NOMO-1 treated with DMSO at 0.1 percent for 48 hours (cell line): ENCODE measurements at regions not wholly inside any gene's neighbourhood (a gene's known extent, or its start where the extent isn't known, plus 50 kb on each side); places are given as distances from the start of the nearest gene placed in this dataset.
"Not testable (repeated sequence)": the region's sequence is repeated elsewhere in the genome, so short reads cannot be mapped to it uniquely, and the experiment has no call there.

Experiments
- DNase-seq: peaks from one replicate; lab custom pipeline; 2025; ENCODE audit not compliant: unreplicated experiment; lab: John Stamatoyannopoulos, UW

GRCh38 chr11:27244900-27245299, 118.1 kb downstream of the CCDC34 start:
- no peak for DNase-seq

- DNase-seq, result no peak
These were observed 120.4 kb downstream of the CCDC34 start for GRCh38 chr11:27242591-27242990.

GRCh38 chr11:27241311-27242122, 121.5 kb downstream of the CCDC34 start:
- no peak for DNase-seq

GRCh38 chr11:27239305-27239942, 123.6 kb downstream of the CCDC34 start:
- DNase-seq, result no peak

GRCh38 chr11:27238811-27239210, 124.2 kb downstream of the CCDC34 start:
- no peak for DNase-seq

GRCh38 chr11:27237643-27238042, 125.4 kb downstream of the CCDC34 start:
- no peak for DNase-seq

- no peak for DNase-seq
These were observed 128.1 kb downstream of the CCDC34 start for GRCh38 chr11:27234961-27235360.

GRCh38 chr11:27234043-27234668, 128.9 kb downstream of the CCDC34 start:
- peak; percentile 96 for DNase-seq

- no peak for DNase-seq
These were observed 129.4 kb downstream of the CCDC34 start for GRCh38 chr11:27233654-27234042.

GRCh38 chr11:27231530-27231929, 131.5 kb downstream of the CCDC34 start:
- DNase-seq, result no peak

GRCh38 chr11:27230192-27230572, 132.8 kb downstream of the CCDC34 start:
- no peak for DNase-seq

- no peak for DNase-seq
These were observed 133.4 kb downstream of the CCDC34 start for GRCh38 chr11:27229511-27230191.

- DNase-seq, result no peak
These were observed 134.1 kb downstream of the CCDC34 start for GRCh38 chr11:27228906-27229290.

- DNase-seq, result no peak
These were observed 134.6 kb downstream of the CCDC34 start for GRCh38 chr11:27228232-27228905.

- no peak for DNase-seq
These were observed 135.3 kb downstream of the CCDC34 start for GRCh38 chr11:27227736-27228135.

- not testable (repeated sequence) for DNase-seq
These were observed 143.5 kb downstream of the CCDC34 start for GRCh38 chr11:27219487-27220039.

GRCh38 chr11:27218421-27219038, 144.5 kb downstream of the CCDC34 start:
- DNase-seq, result no peak

GRCh38 chr11:27217948-27218420, 145.0 kb downstream of the CCDC34 start:
- no peak for DNase-seq

GRCh38 chr11:27217496-27217895, 145.5 kb downstream of the CCDC34 start:
- DNase-seq, result no peak
